ENCODE measurements at regions not wholly inside any gene's neighbourhood (a gene's known extent, or its start where the extent isn't known, plus 50 kb on each side); places are given as distances from the start of the nearest gene placed in this dataset.
"Not testable (repeated sequence)": the region's sequence is repeated elsewhere in the genome, so short reads cannot be mapped to it uniquely, and the experiment has no call there.

- DNase-seq, result no peak
These were observed 223.5 kb downstream of the NDUFA10 start for GRCh38 chr2:239801404-239802184.

- no peak for DNase-seq
These were observed 224.3 kb downstream of the NDUFA10 start for GRCh38 chr2:239800785-239801386.

- DNase-seq, result no peak
These were observed 227.8 kb downstream of the NDUFA10 start for GRCh38 chr2:239797316-239797715.

- DNase-seq, result not testable (repeated sequence)
These were observed 229.4 kb downstream of the NDUFA10 start for GRCh38 chr2:239795761-239796160.

GRCh38 chr2:239793836-239794235 is 231.3 kb downstream of the NDUFA10 start:
- no peak for DNase-seq

- DNase-seq, result no peak
These were observed 232.1 kb downstream of the NDUFA10 start for GRCh38 chr2:239793086-239793485.

- DNase-seq, result no peak
These were observed 232.6 kb downstream of the NDUFA10 start for GRCh38 chr2:239792405-239793084.

- no peak for DNase-seq
These were observed 233.4 kb downstream of the NDUFA10 start for GRCh38 chr2:239791526-239792404.

- no peak for DNase-seq
These were observed 234.4 kb downstream of the NDUFA10 start for GRCh38 chr2:239790721-239791120.

- no peak for DNase-seq
These were observed 234.8 kb downstream of the NDUFA10 start for GRCh38 chr2:239790313-239790712.

GRCh38 chr2:239789711-239790110 is 235.4 kb downstream of the NDUFA10 start:
- no peak for DNase-seq

- DNase-seq, result no peak
These were observed 236.5 kb downstream of the NDUFA10 start for GRCh38 chr2:239788576-239789098.

- DNase-seq, result no peak
These were observed 237.5 kb downstream of the NDUFA10 start for GRCh38 chr2:239787538-239788050.

- no peak for DNase-seq
These were observed 238.4 kb downstream of the NDUFA10 start for GRCh38 chr2:239786791-239787190.

- DNase-seq, result no peak
These were observed 243.7 kb downstream of the NDUFA10 start for GRCh38 chr2:239781454-239781853.

- DNase-seq, result no peak
These were observed 244.7 kb downstream of the NDUFA10 start for GRCh38 chr2:239780236-239780994.

- no peak for DNase-seq
These were observed 245.6 kb downstream of the NDUFA10 start for GRCh38 chr2:239779584-239779983.

- DNase-seq, result no peak
These were observed 246.1 kb downstream of the NDUFA10 start for GRCh38 chr2:239778861-239779558.

GRCh38 chr2:239778042-239778851 is 246.9 kb downstream of the NDUFA10 start:
- no peak for DNase-seq

GRCh38 chr2:239777219-239777618 is 247.9 kb downstream of the NDUFA10 start:
- DNase-seq, result no peak

All from KG1 (cell line).